ENCODE measurements at regions not wholly inside any gene's neighbourhood (a gene's known extent, or its start where the extent isn't known, plus 50 kb on each side); places are given as distances from the start of the nearest gene placed in this dataset.

DNA sequence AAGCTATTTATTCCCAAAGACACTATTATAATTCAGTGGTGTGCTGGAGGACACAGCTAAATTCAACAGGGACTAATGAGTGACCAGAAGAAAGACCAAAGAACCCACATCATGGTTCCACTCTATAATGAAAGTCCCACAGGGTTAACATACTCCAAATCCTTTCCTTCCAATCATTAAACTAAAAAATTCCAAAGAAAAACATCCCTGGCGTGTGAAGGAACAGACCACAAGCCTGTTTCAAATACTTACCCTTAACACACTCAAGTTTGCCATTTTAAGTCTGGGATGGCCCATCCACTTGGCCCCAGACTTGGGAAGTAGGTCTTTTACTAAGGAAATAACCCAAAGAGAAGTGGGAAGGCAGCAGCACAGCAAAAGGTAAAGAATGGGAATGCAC is 150.1 kb upstream of the CCDC150 start:
- H3K36me3 ChIP-seq (ENCODE audit: insufficient read depth, insufficient read length, low read length) = no peaks in the 10 kb centered on the region
- DNase-seq (ENCODE audit: low read depth, low spot score) = no peak
- TF ChIP-seq SUZ12 (IDR thresholded peaks at IDR 0.05; ENCODE audit: extremely low read depth, insufficient read depth, insufficient read length) = no peak
- no peak for TF ChIP-seq YY1 (IDR thresholded peaks at IDR 0.05; ENCODE audit: insufficient read depth, insufficient read length)
- no peak for TF ChIP-seq ZNF274 (IDR thresholded peaks at IDR 0.05; ENCODE audit: low read depth, low read length)
- H3K27me3 ChIP-seq (ENCODE audit: insufficient read depth, insufficient read length) = no peaks in the 10 kb centered on the region
- H3K9ac ChIP-seq (ENCODE audit: insufficient read length, low read depth) = no peak overlapping the region
- H3K4me3 ChIP-seq (ENCODE audit: insufficient read length, low read depth) = no peak overlapping the region
- no peaks in the 10 kb centered on the region for H3K4me1 ChIP-seq (ENCODE audit: insufficient read depth, insufficient read length)
- peaks cover 6% of the 10 kb centered on the region; the same call in 1 of the 2 replicates for H3K9me3 ChIP-seq (ENCODE audit: insufficient read depth, low read length)

DNA sequence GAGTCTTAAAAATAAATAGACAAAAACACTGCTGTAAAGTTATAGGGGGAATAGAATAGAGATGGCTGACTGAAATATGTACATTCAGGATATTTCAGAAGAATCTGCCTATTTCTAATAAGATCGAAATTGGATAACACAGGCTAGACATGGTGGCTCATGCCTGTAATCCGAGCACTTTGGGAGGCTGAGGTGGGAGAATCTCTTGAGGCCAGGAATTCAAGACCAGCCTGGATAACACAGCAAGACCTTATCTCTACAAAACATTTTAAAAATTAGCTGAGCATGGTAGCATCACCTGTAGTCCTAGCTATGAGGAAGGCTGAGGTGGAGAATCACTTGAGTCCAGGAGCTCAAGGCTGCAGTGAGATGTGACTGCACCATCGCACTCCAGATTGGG is 146.6 kb upstream of the CCDC150 start:
- Histone ChIP-seq H3K36me3 (ENCODE audit: insufficient read depth, insufficient read length, low read length) (no peaks in the 10 kb centered on the region), H3K9me3 (ENCODE audit: insufficient read depth, low read length) (peaks cover 6% of the 10 kb centered on the region), H3K9ac (ENCODE audit: insufficient read length, low read depth) (no peak overlapping the region), H3K4me3 (ENCODE audit: insufficient read length, low read depth) (no peak overlapping the region), H3K27me3 (ENCODE audit: insufficient read depth, insufficient read length) (no peaks in the 10 kb centered on the region), H3K4me1 (ENCODE audit: insufficient read depth, insufficient read length) (no peaks in the 10 kb centered on the region)
- no peak for DNase-seq (ENCODE audit: low read depth, low spot score)
- TF ChIP-seq YY1 (IDR thresholded peaks at IDR 0.05; ENCODE audit: insufficient read depth, insufficient read length) (no peak), SUZ12 (IDR thresholded peaks at IDR 0.05; ENCODE audit: extremely low read depth, insufficient read depth, insufficient read length) (no peak), ZNF274 (IDR thresholded peaks at IDR 0.05; ENCODE audit: low read depth, low read length) (no peak)

GRCh38 chr2:196498962-196499361 is 140.6 kb upstream of the CCDC150 start:
- no peak for DNase-seq (ENCODE audit: low read depth, low spot score)
- H3K4me3 ChIP-seq (ENCODE audit: insufficient read length, low read depth) = no peak overlapping the region
- H3K9ac ChIP-seq (ENCODE audit: insufficient read length, low read depth) = no peak overlapping the region
- no peaks in the 10 kb centered on the region for H3K36me3 ChIP-seq (ENCODE audit: insufficient read depth, insufficient read length, low read length)
- H3K9me3 ChIP-seq (ENCODE audit: insufficient read depth, low read length) = peaks cover 23% of the 10 kb centered on the region
- TF ChIP-seq ZNF274 (IDR thresholded peaks at IDR 0.05; ENCODE audit: low read depth, low read length) = no peak
- no peak for TF ChIP-seq YY1 (IDR thresholded peaks at IDR 0.05; ENCODE audit: insufficient read depth, insufficient read length)
- no peak for TF ChIP-seq SUZ12 (IDR thresholded peaks at IDR 0.05; ENCODE audit: extremely low read depth, insufficient read depth, insufficient read length)
- H3K4me1 ChIP-seq (ENCODE audit: insufficient read depth, insufficient read length) = no peaks in the 10 kb centered on the region
- H3K27me3 ChIP-seq (ENCODE audit: insufficient read depth, insufficient read length) = no peaks in the 10 kb centered on the region

DNA sequence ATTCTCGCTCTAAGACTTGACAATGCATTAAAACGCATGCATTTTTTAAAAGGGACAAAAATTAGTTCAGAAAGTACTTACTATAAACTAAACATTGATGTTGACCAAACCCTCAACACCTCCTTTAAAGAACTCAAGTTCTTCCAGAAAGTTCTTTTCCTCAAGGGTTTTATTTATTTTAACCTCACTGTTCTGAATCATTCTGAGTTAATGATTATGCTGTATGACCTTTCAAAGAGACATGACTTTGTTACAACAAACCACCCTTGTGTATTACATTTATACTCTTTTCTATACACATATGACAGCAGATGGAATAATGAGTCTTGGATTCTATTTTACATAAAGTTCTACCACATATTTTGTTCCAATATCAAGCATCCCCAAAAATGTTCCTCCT is 139.8 kb upstream of the CCDC150 start:
- TF ChIP-seq YY1 (IDR thresholded peaks at IDR 0.05; ENCODE audit: insufficient read depth, insufficient read length) (no peak), SUZ12 (IDR thresholded peaks at IDR 0.05; ENCODE audit: extremely low read depth, insufficient read depth, insufficient read length) (no peak), ZNF274 (IDR thresholded peaks at IDR 0.05; ENCODE audit: low read depth, low read length) (no peak)

GRCh38 chr2:196500686-196501431 is 138.7 kb upstream of the CCDC150 start:
- Histone ChIP-seq H3K4me3 (ENCODE audit: insufficient read length, low read depth) (no peak overlapping the region), H3K9ac (ENCODE audit: insufficient read length, low read depth) (no peak overlapping the region), H3K27me3 (ENCODE audit: insufficient read depth, insufficient read length) (no peaks in the 10 kb centered on the region), H3K36me3 (ENCODE audit: insufficient read depth, insufficient read length, low read length) (no peaks in the 10 kb centered on the region), H3K9me3 (ENCODE audit: insufficient read depth, low read length) (peaks cover 22% of the 10 kb centered on the region), H3K4me1 (ENCODE audit: insufficient read depth, insufficient read length) (no peaks in the 10 kb centered on the region)
- no peak for TF ChIP-seq ZNF274 (IDR thresholded peaks at IDR 0.05; ENCODE audit: low read depth, low read length)
- TF ChIP-seq SUZ12 (IDR thresholded peaks at IDR 0.05; ENCODE audit: extremely low read depth, insufficient read depth, insufficient read length) = no peak
- no peak for TF ChIP-seq YY1 (IDR thresholded peaks at IDR 0.05; ENCODE audit: insufficient read depth, insufficient read length)
- peak; percentile 16 for DNase-seq (ENCODE audit: low read depth, low spot score)

More for the DNA sequence above, 139.8 kb upstream of the CCDC150 start:
- Histone ChIP-seq H3K4me3 (ENCODE audit: insufficient read length, low read depth) (no peak overlapping the region), H3K9me3 (ENCODE audit: insufficient read depth, low read length) (peaks cover 22% of the 10 kb centered on the region), H3K27me3 (ENCODE audit: insufficient read depth, insufficient read length) (no peaks in the 10 kb centered on the region), H3K9ac (ENCODE audit: insufficient read length, low read depth) (no peak overlapping the region), H3K4me1 (ENCODE audit: insufficient read depth, insufficient read length) (no peaks in the 10 kb centered on the region), H3K36me3 (ENCODE audit: insufficient read depth, insufficient read length, low read length) (no peaks in the 10 kb centered on the region)
- DNase-seq (ENCODE audit: low read depth, low spot score) = no peak

DNA sequence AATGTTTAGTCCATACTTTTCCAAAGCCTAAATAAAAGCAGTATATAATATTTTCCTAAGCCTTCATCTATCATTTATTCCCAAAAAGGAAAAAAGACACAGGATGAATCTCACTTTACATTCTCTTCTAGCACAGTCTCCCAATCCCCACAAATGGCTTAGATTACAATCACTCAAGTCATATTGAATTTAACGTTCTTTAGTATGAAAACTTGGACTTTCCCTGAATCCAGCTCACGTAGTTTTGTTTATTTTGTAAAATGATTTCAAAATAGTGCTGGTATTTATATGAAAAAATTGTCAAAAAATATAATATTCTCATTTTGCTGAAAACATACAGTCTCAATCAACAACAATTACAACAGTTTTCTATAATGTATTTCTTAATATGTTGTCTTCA is 137.7 kb upstream of the CCDC150 start:
- H3K4me3 ChIP-seq (ENCODE audit: insufficient read length, low read depth) = no peak overlapping the region
- H3K36me3 ChIP-seq (ENCODE audit: insufficient read depth, insufficient read length, low read length) = no peaks in the 10 kb centered on the region
- H3K4me1 ChIP-seq (ENCODE audit: insufficient read depth, insufficient read length) = no peaks in the 10 kb centered on the region
- no peaks in the 10 kb centered on the region for H3K27me3 ChIP-seq (ENCODE audit: insufficient read depth, insufficient read length)
- H3K9ac ChIP-seq (ENCODE audit: insufficient read length, low read depth) = no peak overlapping the region
- TF ChIP-seq SUZ12 (IDR thresholded peaks at IDR 0.05; ENCODE audit: extremely low read depth, insufficient read depth, insufficient read length) (no peak), YY1 (IDR thresholded peaks at IDR 0.05; ENCODE audit: insufficient read depth, insufficient read length) (no peak), ZNF274 (IDR thresholded peaks at IDR 0.05; ENCODE audit: low read depth, low read length) (no peak)
- peaks cover 22% of the 10 kb centered on the region for H3K9me3 ChIP-seq (ENCODE audit: insufficient read depth, low read length)
- no peak for DNase-seq (ENCODE audit: low read depth, low spot score)

GRCh38 chr2:196502386-196502785 is 137.1 kb upstream of the CCDC150 start:
- Histone ChIP-seq H3K9ac (ENCODE audit: insufficient read length, low read depth) (no peak overlapping the region), H3K27me3 (ENCODE audit: insufficient read depth, insufficient read length) (no peaks in the 10 kb centered on the region), H3K4me1 (ENCODE audit: insufficient read depth, insufficient read length) (no peaks in the 10 kb centered on the region), H3K36me3 (ENCODE audit: insufficient read depth, insufficient read length, low read length) (no peaks in the 10 kb centered on the region), H3K9me3 (ENCODE audit: insufficient read depth, low read length) (peaks cover 22% of the 10 kb centered on the region), H3K4me3 (ENCODE audit: insufficient read length, low read depth) (no peak overlapping the region)
- no peak for TF ChIP-seq SUZ12 (IDR thresholded peaks at IDR 0.05; ENCODE audit: extremely low read depth, insufficient read depth, insufficient read length)
- no peak for TF ChIP-seq YY1 (IDR thresholded peaks at IDR 0.05; ENCODE audit: insufficient read depth, insufficient read length)
- no peak for TF ChIP-seq ZNF274 (IDR thresholded peaks at IDR 0.05; ENCODE audit: low read depth, low read length)
- DNase-seq (ENCODE audit: low read depth, low spot score) = no peak
